GM21526 (cell line): ENCODE measurements at regions not wholly inside any gene's neighbourhood (a gene's known extent, or its start where the extent isn't known, plus 50 kb on each side); places are given as distances from the start of the nearest gene placed in this dataset.

ENCODE experiments used
- ATAC-seq: cut with Tn5 transposase; IDR thresholded peaks from one replicate; pipeline ENCODE4 v1.9.1; 2021; ENCODE audit warnings: moderate library complexity; ENCODE audit not compliant: unreplicated experiment, low FRiP score

- ATAC-seq: no peak
Observed at GRCh38 chr21:41653954-41654491, 112.8 kb downstream of the RIPK4 start.

- no peak for ATAC-seq
Observed at GRCh38 chr21:41653243-41653953, 113.5 kb downstream of the RIPK4 start.

- ATAC-seq: no peak
Observed at GRCh38 chr21:41651830-41652229, 115.0 kb downstream of the RIPK4 start.

- no peak for ATAC-seq
Observed at GRCh38 chr21:41651406-41651805, 115.4 kb downstream of the RIPK4 start.

GRCh38 chr21:41650526-41651145 is 116.2 kb downstream of the RIPK4 start:
- ATAC-seq: no peak

- ATAC-seq: no peak
Observed at GRCh38 chr21:41648591-41649031, 118.2 kb downstream of the RIPK4 start.

- ATAC-seq: no peak
Observed at GRCh38 chr21:41647806-41648561, 118.9 kb downstream of the RIPK4 start.

- ATAC-seq: no peak
Observed at GRCh38 chr21:41643246-41643966, 123.4 kb downstream of the RIPK4 start.

GRCh38 chr21:41641821-41642701 is 124.8 kb downstream of the RIPK4 start:
- no peak for ATAC-seq

GRCh38 chr21:41641510-41641815 is 125.4 kb downstream of the RIPK4 start:
- ATAC-seq: no peak

GRCh38 chr21:41640748-41641509 is 125.9 kb downstream of the RIPK4 start:
- no peak for ATAC-seq

- ATAC-seq: no peak
Observed at GRCh38 chr21:41639766-41640165, 127.1 kb downstream of the RIPK4 start.

- no peak for ATAC-seq
Observed at GRCh38 chr21:41639336-41639735, 127.5 kb downstream of the RIPK4 start.

GRCh38 chr21:41638201-41638790 is 128.6 kb downstream of the RIPK4 start:
- no peak for ATAC-seq

- ATAC-seq: no peak
Observed at GRCh38 chr21:41636636-41637630, 129.0 kb upstream of the TMPRSS2 start.

- ATAC-seq: no peak
Observed at GRCh38 chr21:41635874-41636273, 127.9 kb upstream of the TMPRSS2 start.

- ATAC-seq: no peak
Observed at GRCh38 chr21:41634858-41635257, 126.9 kb upstream of the TMPRSS2 start.
